ENCODE measurements at regions not wholly inside any gene's neighbourhood (a gene's known extent, or its start where the extent isn't known, plus 50 kb on each side); places are given as distances from the start of the nearest gene placed in this dataset.

GRCh38 chr2:177064422-177064821, 148.2 kb upstream of the HNRNPA3 start:
- peaks cover 0 to 8% (median 0%) of the 10 kb centered on the region in 4 donors for H3K4me1 ChIP-seq
- WGBS, 5 donors, result 64 to 69% (median 67%) methylated on average over 4 of the region's 4 CpGs
- H3K27ac ChIP-seq, result no peak overlapping the region
- H3K27me3 ChIP-seq, result no peaks in the 10 kb centered on the region
- no peaks in the 10 kb centered on the region for H3K36me3 ChIP-seq
- DNase-seq, result no peak
- H3K4me3 ChIP-seq, result no peak overlapping the region
- no peaks in the 10 kb centered on the region for H3K9me3 ChIP-seq
- TF ChIP-seq POLR2AphosphoS5 (IDR thresholded peaks at IDR 0.05) (no peak), POLR2A (IDR thresholded peaks at IDR 0.05) (no peak), EP300 (IDR thresholded peaks at IDR 0.05) (no peak)
- TF ChIP-seq, protein P1, sequence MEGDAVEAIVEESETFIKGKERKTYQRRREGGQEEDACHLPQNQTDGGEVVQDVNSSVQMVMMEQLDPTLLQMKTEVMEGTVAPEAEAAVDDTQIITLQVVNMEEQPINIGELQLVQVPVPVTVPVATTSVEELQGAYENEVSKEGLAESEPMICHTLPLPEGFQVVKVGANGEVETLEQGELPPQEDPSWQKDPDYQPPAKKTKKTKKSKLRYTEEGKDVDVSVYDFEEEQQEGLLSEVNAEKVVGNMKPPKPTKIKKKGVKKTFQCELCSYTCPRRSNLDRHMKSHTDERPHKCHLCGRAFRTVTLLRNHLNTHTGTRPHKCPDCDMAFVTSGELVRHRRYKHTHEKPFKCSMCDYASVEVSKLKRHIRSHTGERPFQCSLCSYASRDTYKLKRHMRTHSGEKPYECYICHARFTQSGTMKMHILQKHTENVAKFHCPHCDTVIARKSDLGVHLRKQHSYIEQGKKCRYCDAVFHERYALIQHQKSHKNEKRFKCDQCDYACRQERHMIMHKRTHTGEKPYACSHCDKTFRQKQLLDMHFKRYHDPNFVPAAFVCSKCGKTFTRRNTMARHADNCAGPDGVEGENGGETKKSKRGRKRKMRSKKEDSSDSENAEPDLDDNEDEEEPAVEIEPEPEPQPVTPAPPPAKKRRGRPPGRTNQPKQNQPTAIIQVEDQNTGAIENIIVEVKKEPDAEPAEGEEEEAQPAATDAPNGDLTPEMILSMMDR (IDR thresholded peaks at IDR 0.05), result no peak
- intact Hi-C loops (cut with DNase I; ENCODE audit: low total_unique reads), result no loop called here

DNA sequence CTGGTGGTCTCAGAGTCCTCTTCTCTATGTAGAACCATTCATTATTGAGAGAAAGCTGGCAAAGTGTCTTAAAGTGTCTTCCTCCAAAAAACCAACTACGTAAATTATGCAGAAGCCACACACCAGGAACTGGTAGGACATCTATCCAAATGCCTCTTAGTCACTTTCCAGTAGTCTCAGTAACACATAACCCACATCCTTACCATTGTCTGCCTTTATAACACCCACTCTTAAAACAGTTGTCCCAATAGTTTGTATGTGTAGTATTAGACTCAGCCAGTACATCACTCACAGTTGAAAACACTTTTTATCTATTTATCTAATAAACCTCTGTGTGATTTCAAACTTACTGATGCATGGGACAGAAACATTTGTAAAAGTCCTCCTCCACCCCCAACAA, 143.6 kb upstream of the HNRNPA3 start:
- H3K27ac ChIP-seq, result no peak overlapping the region
- WGBS, 5 donors, result 82 to 92% (median 88%) methylated on average over 1 of the region's 1 CpG
- no peaks in the 10 kb centered on the region for H3K4me1 ChIP-seq
- H3K4me3 ChIP-seq, result no peak overlapping the region
- H3K9me3 ChIP-seq, result no peaks in the 10 kb centered on the region
- intact Hi-C loops (cut with DNase I; ENCODE audit: low total_unique reads), result no loop called here
- DNase-seq, result no peak
- TF ChIP-seq, protein P1 (IDR thresholded peaks at IDR 0.05), result no peak
- TF ChIP-seq POLR2A (IDR thresholded peaks at IDR 0.05) (no peak), EP300 (IDR thresholded peaks at IDR 0.05) (no peak), POLR2AphosphoS5 (IDR thresholded peaks at IDR 0.05) (no peak)
- no peaks in the 10 kb centered on the region for H3K27me3 ChIP-seq
- H3K36me3 ChIP-seq, result no peaks in the 10 kb centered on the region

GRCh38 chr2:177072090-177072489, 140.5 kb upstream of the HNRNPA3 start:
- Histone ChIP-seq H3K36me3 (no peaks in the 10 kb centered on the region), H3K9me3 (no peaks in the 10 kb centered on the region), H3K27ac (no peak overlapping the region), H3K4me3 (no peak overlapping the region), H3K4me1 (no peaks in the 10 kb centered on the region), H3K27me3 (no peaks in the 10 kb centered on the region)
- TF ChIP-seq, protein P1 (IDR thresholded peaks at IDR 0.05), result no peak
- no peak for TF ChIP-seq POLR2A (IDR thresholded peaks at IDR 0.05)
- TF ChIP-seq EP300 (IDR thresholded peaks at IDR 0.05), result no peak
- TF ChIP-seq POLR2AphosphoS5 (IDR thresholded peaks at IDR 0.05), result no peak
- 43 to 66% (median 51%) methylated on average over 2 of the region's 2 CpGs for WGBS, 5 donors
- intact Hi-C loops (cut with DNase I; ENCODE audit: low total_unique reads), result no loop called here
- DNase-seq, result peak in 1 of 2 donors; percentile 69

GRCh38 chr2:177073611-177074010, 139.0 kb upstream of the HNRNPA3 start:
- Histone ChIP-seq H3K36me3 (no peaks in the 10 kb centered on the region), H3K4me3 (no peak overlapping the region), H3K9me3 (no peaks in the 10 kb centered on the region), H3K4me1 (no peaks in the 10 kb centered on the region), H3K27me3 (no peaks in the 10 kb centered on the region), H3K27ac (no peak overlapping the region)
- DNase-seq, result no peak
- intact Hi-C loops (cut with DNase I; ENCODE audit: low total_unique reads), result no loop called here
- no peak for TF ChIP-seq POLR2AphosphoS5 (IDR thresholded peaks at IDR 0.05)
- TF ChIP-seq POLR2A (IDR thresholded peaks at IDR 0.05), result no peak
- TF ChIP-seq EP300 (IDR thresholded peaks at IDR 0.05), result no peak
- TF ChIP-seq, protein P1 (IDR thresholded peaks at IDR 0.05), result no peak

Data from stomach (tissue), 8 donors.